Liver (tissue), 8 donors: ENCODE measurements at regions not wholly inside any gene's neighbourhood (a gene's known extent, or its start where the extent isn't known, plus 50 kb on each side); places are given as distances from the start of the nearest gene placed in this dataset.

Experiments
- DNase-seq: peaks from one replicate; pipeline ENCODE4 v3.0.0-alpha.2; 2017; ENCODE audit warnings: low spot score
- H3K27ac ChIP-seq, 2 donors: one replicate each; pipeline ENCODE4 v1.7.0; 2013; ENCODE audit warnings: inconsistent platforms in 2 of 2, low read length in 2 of 2, control low read depth in 1 of 2, low read depth in 1 of 2, mild to moderate bottlenecking in 1 of 2
- H3K27me3 ChIP-seq, 4 donors: one replicate each; pipeline versions ENCODE4 v1.6.1 to v1.7.0; 2013; ENCODE audit warnings: low read length in 3 of 4, inconsistent platforms in 1 of 4, mild to moderate bottlenecking in 1 of 4, moderate library complexity in 1 of 4; ENCODE audit not compliant: control insufficient read depth in 4 of 4, insufficient read depth in 4 of 4
- H3K36me3 ChIP-seq, 4 donors: one replicate each; pipeline versions ENCODE4 v1.6.1 to v1.7.0; 2013; ENCODE audit warnings: low read length in 3 of 4, mild to moderate bottlenecking in 3 of 4, low read depth in 1 of 4, moderate library complexity in 1 of 4; ENCODE audit not compliant: control insufficient read depth in 4 of 4, insufficient read depth in 3 of 4
- H3K4me1 ChIP-seq, 4 donors: one replicate each; pipeline versions ENCODE4 v1.6.1 to v1.7.0; 2013; ENCODE audit warnings: low read length in 3 of 4, mild to moderate bottlenecking in 3 of 4, moderate library complexity in 1 of 4; ENCODE audit not compliant: control insufficient read depth in 4 of 4, insufficient read depth in 4 of 4
- H3K4me3 ChIP-seq, 3 donors: one replicate each; pipeline versions ENCODE4 v1.6.1 to v1.7.0; 2013; ENCODE audit warnings: low read length in 3 of 3, control low read depth in 1 of 3, low read depth in 1 of 3, mild to moderate bottlenecking in 1 of 3
- H3K9ac ChIP-seq, 2 donors: one replicate each; pipeline ENCODE4 v1.7.0; 2013; ENCODE audit warnings: low read length in 2 of 2, mild to moderate bottlenecking in 2 of 2, moderate library complexity in 2 of 2, control low read depth in 1 of 2, low read depth in 1 of 2
- H3K9me3 ChIP-seq, 4 donors: one replicate each; pipeline versions ENCODE4 v1.6.1 to v1.7.0; 2013; ENCODE audit warnings: low read length in 3 of 4; ENCODE audit not compliant: control insufficient read depth in 4 of 4
- CTCF ChIP-seq: fragments of 150-350 bp; IDR thresholded peaks from 2 replicates; pipeline ENCODE4 v1.5.1; 2017; ENCODE audit warnings: improper control_type of control experiment, low read depth, low read length; ENCODE audit not compliant: missing input control
- EGR1 ChIP-seq, 2 donors: IDR thresholded peaks; 2 replicates each; pipeline ENCODE4 v1.6.1; 2016 to 2018; ENCODE audit warnings: antibody characterized with exemption in 2 of 2, low read depth in 2 of 2
- FOXA1 ChIP-seq: IDR thresholded peaks from 2 replicates; pipeline ENCODE4 v1.6.1; 2016; ENCODE audit warnings: antibody characterized with exemption
- FOXA2 ChIP-seq: IDR thresholded peaks from 2 replicates; pipeline ENCODE4 v1.6.1; 2016; ENCODE audit warnings: antibody characterized with exemption
- GABPA ChIP-seq, 2 donors: IDR thresholded peaks in 1 of 2; conservative IDR thresholded peaks in 1 of 2; 2 replicates each; pipeline ENCODE4 v1.6.1; 2016; ENCODE audit warnings: antibody characterized with exemption in 2 of 2, mild to moderate bottlenecking in 1 of 2, moderate library complexity in 1 of 2
- HNF4G ChIP-seq: IDR thresholded peaks from 2 replicates; pipeline ENCODE4 v1.6.1; 2016; ENCODE audit warnings: antibody characterized with exemption
- JUND ChIP-seq, 2 donors: IDR thresholded peaks; 2 replicates each; pipeline ENCODE4 v1.6.1; 2016; ENCODE audit warnings: antibody characterized with exemption in 2 of 2
- RAD21 ChIP-seq, 2 donors: IDR thresholded peaks; 2 replicates each; pipeline ENCODE4 v1.6.1; 2016; ENCODE audit warnings: antibody characterized with exemption in 2 of 2, mild to moderate bottlenecking in 2 of 2
- RXRA ChIP-seq, 2 donors: IDR thresholded peaks; 2 replicates each; pipeline ENCODE4 v1.6.1; 2017 to 2018; ENCODE audit warnings: antibody characterized with exemption in 2 of 2, mild to moderate bottlenecking in 1 of 2
- SP1 ChIP-seq: IDR thresholded peaks from 2 replicates; pipeline ENCODE4 v1.6.1; 2018; ENCODE audit warnings: antibody characterized with exemption, mild to moderate bottlenecking
- TAF1 ChIP-seq: conservative IDR thresholded peaks from 2 replicates; pipeline ENCODE4 v1.6.1; 2016; ENCODE audit warnings: antibody characterized with exemption, mild to moderate bottlenecking
- YY1 ChIP-seq: IDR thresholded peaks from 2 replicates; pipeline ENCODE4 v1.6.1; 2016; ENCODE audit warnings: antibody characterized with exemption, mild to moderate bottlenecking
- ZBTB33 ChIP-seq: IDR thresholded peaks from 2 replicates; pipeline ENCODE4 v1.6.1; 2016; ENCODE audit warnings: antibody characterized with exemption
- WGBS: extraction: QIAGEN DNeasy Blood & Tissue Kit; methylation state at CpG from one replicate; pipeline ENCODE4 v1.1.7; 2013; 5-methylcytosine and 5-hydroxymethylcytosine counted together
- TF ChIP-seq, protein P1 (sequence below): IDR thresholded peaks from 2 replicates; pipeline ENCODE4 v1.6.1; 2016; ENCODE audit warnings: antibody characterized with exemption, mild to moderate bottlenecking
- TF ChIP-seq, protein P2 (sequence below): IDR thresholded peaks from 2 replicates; pipeline ENCODE4 v1.6.1; 2016; ENCODE audit warnings: antibody characterized with exemption
- TF ChIP-seq, protein P3 (sequence below): IDR thresholded peaks from 2 replicates; pipeline ENCODE4 v1.6.1; 2016; ENCODE audit warnings: antibody characterized with exemption
- donor health status: healthy.
- donor health status: healthy.
- donor health status: healthy.
- donor health status: healthy.
- donor health status: healthy.

GRCh38 chr15:70259028-70259424 lies 161.3 kb upstream of the TLE3 start:
- no peak for DNase-seq

More at GRCh38 chr15:70259028-70259424, 161.3 kb upstream of the TLE3 start:
- 63% methylated on average over 11 of the region's 11 CpGs for WGBS
- no peaks in the 10 kb centered on the region for H3K9me3 ChIP-seq
- no peaks in the 10 kb centered on the region for H3K36me3 ChIP-seq
- H3K27me3 ChIP-seq, result no peaks in the 10 kb centered on the region
- TF ChIP-seq FOXA1 (no peak), FOXA2 (no peak), YY1 (no peak), HNF4G (no peak), SP1 (no peak), TAF1 (no peak), JUND (IDR thresholded peaks at IDR 0.05) (no peak), RXRA (IDR thresholded peaks at IDR 0.05) (no peak), GABPA (IDR thresholded peaks at IDR 0.05 in 1 of 2, conservative IDR thresholded peaks at IDR 0.05 in 1 of 2) (no peak), RAD21 (IDR thresholded peaks at IDR 0.05) (no peak), ZBTB33 (no peak), EGR1 (IDR thresholded peaks at IDR 0.05; ENCODE audit: low read depth in 2 of 2) (no peak), CTCF (no peak)
- TF ChIP-seq, protein P1, sequence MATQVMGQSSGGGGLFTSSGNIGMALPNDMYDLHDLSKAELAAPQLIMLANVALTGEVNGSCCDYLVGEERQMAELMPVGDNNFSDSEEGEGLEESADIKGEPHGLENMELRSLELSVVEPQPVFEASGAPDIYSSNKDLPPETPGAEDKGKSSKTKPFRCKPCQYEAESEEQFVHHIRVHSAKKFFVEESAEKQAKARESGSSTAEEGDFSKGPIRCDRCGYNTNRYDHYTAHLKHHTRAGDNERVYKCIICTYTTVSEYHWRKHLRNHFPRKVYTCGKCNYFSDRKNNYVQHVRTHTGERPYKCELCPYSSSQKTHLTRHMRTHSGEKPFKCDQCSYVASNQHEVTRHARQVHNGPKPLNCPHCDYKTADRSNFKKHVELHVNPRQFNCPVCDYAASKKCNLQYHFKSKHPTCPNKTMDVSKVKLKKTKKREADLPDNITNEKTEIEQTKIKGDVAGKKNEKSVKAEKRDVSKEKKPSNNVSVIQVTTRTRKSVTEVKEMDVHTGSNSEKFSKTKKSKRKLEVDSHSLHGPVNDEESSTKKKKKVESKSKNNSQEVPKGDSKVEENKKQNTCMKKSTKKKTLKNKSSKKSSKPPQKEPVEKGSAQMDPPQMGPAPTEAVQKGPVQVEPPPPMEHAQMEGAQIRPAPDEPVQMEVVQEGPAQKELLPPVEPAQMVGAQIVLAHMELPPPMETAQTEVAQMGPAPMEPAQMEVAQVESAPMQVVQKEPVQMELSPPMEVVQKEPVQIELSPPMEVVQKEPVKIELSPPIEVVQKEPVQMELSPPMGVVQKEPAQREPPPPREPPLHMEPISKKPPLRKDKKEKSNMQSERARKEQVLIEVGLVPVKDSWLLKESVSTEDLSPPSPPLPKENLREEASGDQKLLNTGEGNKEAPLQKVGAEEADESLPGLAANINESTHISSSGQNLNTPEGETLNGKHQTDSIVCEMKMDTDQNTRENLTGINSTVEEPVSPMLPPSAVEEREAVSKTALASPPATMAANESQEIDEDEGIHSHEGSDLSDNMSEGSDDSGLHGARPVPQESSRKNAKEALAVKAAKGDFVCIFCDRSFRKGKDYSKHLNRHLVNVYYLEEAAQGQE, result no peak
- TF ChIP-seq, protein P2, sequence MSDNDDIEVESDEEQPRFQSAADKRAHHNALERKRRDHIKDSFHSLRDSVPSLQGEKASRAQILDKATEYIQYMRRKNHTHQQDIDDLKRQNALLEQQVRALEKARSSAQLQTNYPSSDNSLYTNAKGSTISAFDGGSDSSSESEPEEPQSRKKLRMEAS, result no peak
- TF ChIP-seq, protein P3, sequence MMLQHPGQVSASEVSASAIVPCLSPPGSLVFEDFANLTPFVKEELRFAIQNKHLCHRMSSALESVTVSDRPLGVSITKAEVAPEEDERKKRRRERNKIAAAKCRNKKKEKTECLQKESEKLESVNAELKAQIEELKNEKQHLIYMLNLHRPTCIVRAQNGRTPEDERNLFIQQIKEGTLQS, result no peak
- no peak overlapping the region for H3K4me3 ChIP-seq
- no peak overlapping the region for H3K9ac ChIP-seq
- H3K4me1 ChIP-seq, result peaks cover 0 to 3% (median under 1%) of the 10 kb centered on the region in 4 donors
- no peak overlapping the region for H3K27ac ChIP-seq
